Activated CD4-positive, alpha-beta T cell treated with anti-CD3 and anti-CD28 coated beads, Interleukin-2, amount 10 ng/mL, durations not matched to agents 7 days and 5 days (primary cell): ENCODE measurements at regions not wholly inside any gene's neighbourhood (a gene's known extent, or its start where the extent isn't known, plus 50 kb on each side); places are given as distances from the start of the nearest gene placed in this dataset.

Source experiments
- CTCF ChIA-PET: fragments of 350-600 bp; sonication (Branson Sonifier 250); formaldehyde crosslinking; loops from one replicate; lab custom pipeline; 2021; ENCODE audit warnings: antibody characterized with exemption; lab: Charles Lee
- POLR2A ChIA-PET: fragments of 350-600 bp; sonication (Branson Sonifier 250); formaldehyde crosslinking; loops from one replicate; lab custom pipeline; 2021; ENCODE audit warnings: antibody characterized with exemption; lab: Charles Lee
- DNase-seq: peaks from one replicate; pipeline ENCODE4 v3.0.0-alpha.2; 2020
- H3K27ac Mint-ChIP-seq: one replicate; pipeline ENCODE4 v1.8.0; 2021; ENCODE audit warnings: mild to moderate bottlenecking, moderate library complexity, mixed read lengths
- H3K27me3 Mint-ChIP-seq: one replicate; pipeline ENCODE4 v1.8.0; 2021; ENCODE audit warnings: mixed read lengths
- H3K36me3 Mint-ChIP-seq: one replicate; pipeline ENCODE4 v1.8.0; 2021; ENCODE audit warnings: low read depth, mixed read lengths
- H3K4me1 Mint-ChIP-seq: one replicate; pipeline ENCODE4 v1.8.0; 2021; ENCODE audit warnings: mixed read lengths
- H3K4me3 Mint-ChIP-seq: one replicate; pipeline ENCODE4 v1.8.0; 2021; ENCODE audit warnings: mild to moderate bottlenecking, moderate library complexity, mixed read lengths
- H3K9me3 Mint-ChIP-seq: one replicate; pipeline ENCODE4 v1.8.0; 2021; ENCODE audit warnings: mixed read lengths

DNA sequence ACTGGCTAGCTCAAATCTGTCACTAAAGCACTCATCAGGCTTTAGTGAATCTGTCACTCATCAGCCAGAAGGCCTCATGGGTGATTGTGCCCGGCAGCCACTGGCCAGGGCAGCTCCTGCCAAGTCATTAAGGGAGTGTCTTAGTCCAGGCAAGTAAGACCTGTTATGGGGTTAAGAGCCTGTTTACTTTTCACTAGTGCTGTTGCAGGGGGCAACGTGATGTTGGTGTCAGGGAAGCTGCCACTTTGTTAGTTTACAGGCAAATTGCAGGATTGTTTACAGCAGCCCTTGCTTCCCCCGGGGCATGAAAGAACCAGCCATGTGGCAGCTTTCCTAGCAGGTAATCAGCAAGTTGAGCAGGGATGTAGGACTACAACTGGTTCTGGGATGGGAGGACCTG, 155.6 kb upstream of the NCAM1 start:
- no peaks in the 10 kb centered on the region for H3K4me1 Mint-ChIP-seq
- POLR2A ChIA-PET: no interaction called here
- H3K27me3 Mint-ChIP-seq: no peaks in the 10 kb centered on the region
- H3K36me3 Mint-ChIP-seq: no peaks in the 10 kb centered on the region
- H3K9me3 Mint-ChIP-seq: no peaks in the 10 kb centered on the region
- no peak overlapping the region for H3K4me3 Mint-ChIP-seq
- no peak overlapping the region for H3K27ac Mint-ChIP-seq
- no peak for DNase-seq
- CTCF ChIA-PET: no interaction called here

DNA sequence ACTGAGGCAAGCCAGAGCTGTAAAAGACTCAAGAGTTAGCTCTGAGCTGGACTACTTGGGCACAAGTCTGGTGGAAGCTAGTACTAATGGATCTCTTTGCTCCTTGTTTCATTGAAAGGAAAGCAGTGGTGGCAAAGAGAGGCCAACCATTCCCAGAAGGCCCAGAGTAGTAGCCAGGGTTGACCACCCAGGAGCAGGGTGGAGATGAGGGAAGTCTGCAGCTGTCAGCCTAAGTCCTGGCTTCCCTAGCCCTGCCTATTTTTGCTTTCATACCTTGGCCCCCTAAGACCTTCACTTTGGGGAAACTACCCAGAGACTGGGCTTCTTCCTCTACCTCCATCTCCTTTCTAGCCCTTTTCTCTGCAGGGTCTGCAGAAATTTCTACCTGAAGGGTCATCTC, 155.0 kb upstream of the NCAM1 start:
- no peaks in the 10 kb centered on the region for H3K4me1 Mint-ChIP-seq
- H3K9me3 Mint-ChIP-seq: no peaks in the 10 kb centered on the region
- H3K36me3 Mint-ChIP-seq: no peaks in the 10 kb centered on the region
- H3K27ac Mint-ChIP-seq: no peak overlapping the region
- POLR2A ChIA-PET: no interaction called here
- DNase-seq: no peak
- H3K27me3 Mint-ChIP-seq: no peaks in the 10 kb centered on the region
- H3K4me3 Mint-ChIP-seq: no peak overlapping the region
- CTCF ChIA-PET: no interaction called here

DNA sequence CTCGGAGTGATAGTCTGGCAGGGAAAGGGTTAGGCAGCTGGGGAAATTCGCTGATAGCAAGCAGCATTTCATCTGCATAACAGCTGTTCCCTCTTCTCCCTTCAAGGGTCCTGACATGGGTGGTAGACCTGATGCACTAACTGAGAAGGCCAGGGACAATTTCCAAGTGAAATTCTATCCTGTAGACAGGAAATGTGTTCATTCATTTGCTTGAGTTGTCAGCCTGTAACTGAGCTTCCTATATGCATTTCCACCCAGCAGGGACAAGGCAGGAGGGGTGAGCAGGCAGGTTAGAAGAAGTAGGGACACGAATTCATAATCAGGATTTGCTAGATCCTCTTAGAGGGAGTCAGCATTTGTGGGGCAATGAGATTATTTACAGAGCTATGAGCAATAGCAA, 154.3 kb upstream of the NCAM1 start:
- ChIA-PET CTCF (interaction anchor here (1.1 kb wide), 1 partner anchor 11 kb away, joined by 3 read pairs; no protein-coding TSS in a partner anchor), POLR2A (no interaction called here)
- Mint-ChIP-seq H3K27me3 (no peaks in the 10 kb centered on the region), H3K4me3 (no peak overlapping the region), H3K27ac (no peak overlapping the region), H3K4me1 (no peaks in the 10 kb centered on the region), H3K9me3 (no peaks in the 10 kb centered on the region), H3K36me3 (no peaks in the 10 kb centered on the region)
- no peak for DNase-seq

DNA sequence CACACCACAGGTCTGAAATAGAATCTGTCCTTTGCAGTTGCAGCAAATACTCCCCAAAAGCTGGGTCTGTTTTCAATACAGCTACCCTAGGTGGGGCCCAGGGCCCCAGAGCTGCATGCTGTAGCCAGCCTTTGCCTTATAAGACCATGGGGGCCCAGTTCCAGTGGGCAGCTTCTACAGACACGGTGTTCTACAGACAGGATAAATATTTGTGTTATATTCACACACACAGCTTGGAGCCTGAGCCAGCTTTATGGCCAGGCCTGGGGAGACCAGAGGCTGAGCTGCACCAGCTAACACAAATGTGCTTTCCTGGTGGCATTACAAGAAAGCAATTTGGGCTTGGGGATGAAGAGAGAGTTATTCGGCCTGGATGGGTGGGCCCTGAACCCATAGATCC, 151.8 kb upstream of the NCAM1 start:
- Mint-ChIP-seq H3K27ac (no peak overlapping the region), H3K27me3 (no peaks in the 10 kb centered on the region), H3K9me3 (no peaks in the 10 kb centered on the region), H3K4me1 (no peaks in the 10 kb centered on the region), H3K4me3 (no peak overlapping the region), H3K36me3 (no peaks in the 10 kb centered on the region)
- ChIA-PET CTCF (no interaction called here), POLR2A (no interaction called here)
- no peak for DNase-seq

DNA sequence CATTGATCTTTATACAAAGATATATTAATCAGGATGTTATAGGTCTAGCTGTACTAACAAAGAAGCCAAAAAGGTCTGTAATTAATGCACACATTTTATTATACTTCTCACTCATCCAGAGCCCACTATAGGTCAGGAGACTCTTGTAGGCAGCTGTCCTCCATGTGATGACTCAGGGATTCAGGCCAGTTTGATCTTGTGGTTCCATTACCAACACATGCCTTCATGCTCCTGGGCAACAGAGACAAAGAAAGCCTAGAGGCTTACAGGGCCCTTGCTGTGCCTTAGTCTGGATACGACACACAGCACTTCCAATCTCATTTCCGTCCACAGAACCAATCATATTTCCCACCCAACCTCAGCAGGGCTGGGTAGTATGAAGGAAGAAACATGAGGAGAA, 150.3 kb upstream of the NCAM1 start:
- CTCF ChIA-PET: no interaction called here
- H3K4me3 Mint-ChIP-seq: no peak overlapping the region
- POLR2A ChIA-PET: interaction anchor here (0.5 kb wide), 1 partner anchor 26 kb away, joined by 3 read pairs; no protein-coding TSS in a partner anchor
- no peaks in the 10 kb centered on the region for H3K27me3 Mint-ChIP-seq
- H3K9me3 Mint-ChIP-seq: no peaks in the 10 kb centered on the region
- H3K27ac Mint-ChIP-seq: no peak overlapping the region
- H3K4me1 Mint-ChIP-seq: no peaks in the 10 kb centered on the region
- DNase-seq: no peak
- H3K36me3 Mint-ChIP-seq: no peaks in the 10 kb centered on the region

DNA sequence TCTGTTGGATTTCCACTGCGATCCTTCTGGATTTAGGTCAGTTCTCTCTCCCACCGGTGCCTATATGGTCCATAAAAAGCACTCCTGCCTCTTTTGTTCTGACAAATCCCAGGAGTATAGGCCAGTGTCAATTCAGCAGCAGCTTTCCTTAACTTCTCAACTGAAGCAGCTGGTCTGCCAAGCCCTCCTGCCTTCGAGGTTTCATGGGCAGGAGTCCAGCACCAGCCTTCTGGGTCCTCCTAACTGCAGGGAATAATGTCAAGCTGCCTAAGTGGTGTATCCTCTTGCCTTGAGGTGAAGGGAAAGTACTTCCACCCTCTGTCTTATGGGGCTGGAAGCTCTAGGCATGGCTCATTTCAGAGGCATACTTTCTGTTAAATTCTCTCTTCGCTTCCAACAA, 149.4 kb upstream of the NCAM1 start:
- DNase-seq: no peak
- Mint-ChIP-seq H3K27me3 (peaks cover 2% of the 10 kb centered on the region), H3K27ac (no peak overlapping the region), H3K36me3 (no peaks in the 10 kb centered on the region), H3K4me3 (no peak overlapping the region), H3K9me3 (no peaks in the 10 kb centered on the region), H3K4me1 (no peaks in the 10 kb centered on the region)
- CTCF ChIA-PET: no interaction called here
- POLR2A ChIA-PET: no interaction called here

DNA sequence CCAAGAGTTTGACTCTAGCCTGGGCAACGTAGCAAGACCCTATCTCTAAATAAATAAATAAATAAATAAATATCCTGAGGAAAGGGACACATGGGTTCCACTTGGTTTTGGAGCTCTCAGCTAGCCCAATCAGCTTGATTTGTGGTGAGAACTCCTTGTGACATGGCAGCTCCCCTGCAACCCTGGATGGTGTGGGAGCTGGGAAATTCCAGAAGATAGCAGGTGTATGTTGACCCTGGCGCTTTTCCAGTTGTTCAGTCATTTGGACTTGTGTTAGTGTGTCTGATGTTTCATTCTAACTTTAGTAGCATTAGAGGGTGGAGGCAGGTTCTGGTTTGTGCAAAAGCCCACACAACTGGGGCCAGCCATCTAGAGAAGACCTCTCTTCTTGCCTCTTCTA, 148.5 kb upstream of the NCAM1 start:
- CTCF ChIA-PET: no interaction called here
- no peak overlapping the region for H3K27ac Mint-ChIP-seq
- H3K27me3 Mint-ChIP-seq: peaks cover 2% of the 10 kb centered on the region
- no peaks in the 10 kb centered on the region for H3K9me3 Mint-ChIP-seq
- POLR2A ChIA-PET: no interaction called here
- no peak for DNase-seq
- no peaks in the 10 kb centered on the region for H3K4me1 Mint-ChIP-seq
- no peaks in the 10 kb centered on the region for H3K36me3 Mint-ChIP-seq
- no peak overlapping the region for H3K4me3 Mint-ChIP-seq

DNA sequence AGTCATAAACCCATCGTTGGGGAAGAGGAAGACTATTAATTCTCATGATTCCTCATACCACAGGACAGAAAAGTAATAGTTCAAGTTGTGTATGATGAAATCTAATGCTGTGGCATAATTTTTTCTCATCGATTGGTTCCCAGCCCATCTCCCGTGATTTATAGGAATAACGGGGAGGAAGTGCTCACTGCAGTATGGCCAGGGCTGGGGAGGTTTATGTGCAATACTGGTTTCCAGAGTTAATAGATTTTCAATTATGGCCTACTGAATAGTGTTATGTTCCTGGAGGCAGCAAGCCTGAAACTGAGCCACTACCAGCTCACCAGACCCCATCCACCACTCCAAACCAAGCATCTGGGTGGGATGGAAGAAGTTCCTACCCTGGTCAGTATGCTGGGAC, 147.1 kb upstream of the NCAM1 start:
- no peaks in the 10 kb centered on the region for H3K4me1 Mint-ChIP-seq
- ChIA-PET CTCF (no interaction called here), POLR2A (no interaction called here)
- H3K9me3 Mint-ChIP-seq: no peaks in the 10 kb centered on the region
- H3K27ac Mint-ChIP-seq: no peak overlapping the region
- DNase-seq: no peak
- no peak overlapping the region for H3K4me3 Mint-ChIP-seq
- H3K36me3 Mint-ChIP-seq: no peaks in the 10 kb centered on the region
- H3K27me3 Mint-ChIP-seq: peaks cover 2% of the 10 kb centered on the region

DNA sequence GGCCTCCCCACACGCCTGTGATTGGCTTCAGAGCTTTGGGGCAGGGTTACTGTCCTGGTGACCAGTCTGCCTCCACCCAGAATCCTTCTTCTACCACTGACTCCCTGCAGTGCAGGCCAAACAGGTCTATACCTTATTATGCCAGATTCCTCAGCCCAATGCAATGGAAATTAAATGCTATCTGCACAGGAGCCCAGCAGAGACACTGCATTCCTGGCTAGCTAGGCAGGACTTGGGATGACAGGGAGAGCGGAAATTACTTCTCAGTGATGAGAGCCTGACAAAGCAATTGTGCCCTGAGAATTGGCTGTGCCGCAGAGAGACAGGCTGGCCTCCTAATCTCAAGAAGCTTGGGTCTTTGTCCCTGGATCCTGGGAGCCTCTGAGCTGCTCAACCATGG, 143.8 kb upstream of the NCAM1 start:
- no peak for DNase-seq
- ChIA-PET POLR2A (no interaction called here), CTCF (interaction anchor here (0.6 kb wide), 1 partner anchor 131 kb away, joined by 3 read pairs; no protein-coding TSS in a partner anchor)
- Mint-ChIP-seq H3K27me3 (peaks cover 2% of the 10 kb centered on the region), H3K4me1 (no peaks in the 10 kb centered on the region), H3K9me3 (no peaks in the 10 kb centered on the region), H3K27ac (no peak overlapping the region), H3K36me3 (no peaks in the 10 kb centered on the region), H3K4me3 (no peak overlapping the region)

DNA sequence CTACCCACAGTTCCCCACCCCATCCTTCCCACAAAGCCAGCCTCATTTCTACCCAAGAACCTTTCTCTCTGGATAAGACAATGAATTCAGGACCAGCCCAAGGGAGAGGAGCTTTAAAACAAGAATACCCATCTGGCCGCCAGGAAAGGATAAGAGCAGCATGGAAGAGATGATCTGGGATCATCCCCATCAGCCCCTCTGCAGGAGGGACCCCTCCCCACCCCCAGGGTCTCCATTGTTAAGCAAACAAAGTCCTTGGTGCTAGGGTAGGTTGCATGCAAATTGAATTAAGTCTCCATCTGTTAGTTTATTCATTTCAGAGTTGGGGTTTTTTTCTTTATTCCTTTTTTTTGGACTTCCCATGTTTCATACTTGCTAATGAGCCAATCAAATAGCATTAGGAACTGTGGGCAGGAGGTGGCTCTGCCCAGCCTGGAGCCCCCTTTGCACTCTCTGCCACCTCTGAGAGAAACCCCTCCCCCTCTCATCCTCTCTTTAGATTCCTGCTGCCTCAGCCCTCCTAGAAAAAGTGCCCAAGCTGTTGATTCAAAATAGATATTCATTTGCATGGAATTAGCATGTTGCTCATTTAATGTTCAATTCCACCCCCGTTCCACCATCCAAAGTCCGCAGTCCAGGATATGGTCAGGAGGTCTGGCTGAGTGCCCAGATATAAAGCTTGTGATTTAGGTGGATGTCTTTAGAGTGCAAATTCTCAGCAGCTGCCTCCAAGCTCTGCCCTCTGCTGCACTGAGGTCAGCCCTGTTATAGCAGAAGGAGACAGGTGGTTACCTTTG, 138.5 kb upstream of the NCAM1 start:
- POLR2A ChIA-PET: no interaction called here
- CTCF ChIA-PET: no interaction called here
- DNase-seq: no peak
- Mint-ChIP-seq H3K27ac (no peak overlapping the region), H3K4me3 (no peak overlapping the region), H3K4me1 (no peaks in the 10 kb centered on the region), H3K27me3 (no peaks in the 10 kb centered on the region), H3K9me3 (no peaks in the 10 kb centered on the region), H3K36me3 (no peaks in the 10 kb centered on the region)

DNA sequence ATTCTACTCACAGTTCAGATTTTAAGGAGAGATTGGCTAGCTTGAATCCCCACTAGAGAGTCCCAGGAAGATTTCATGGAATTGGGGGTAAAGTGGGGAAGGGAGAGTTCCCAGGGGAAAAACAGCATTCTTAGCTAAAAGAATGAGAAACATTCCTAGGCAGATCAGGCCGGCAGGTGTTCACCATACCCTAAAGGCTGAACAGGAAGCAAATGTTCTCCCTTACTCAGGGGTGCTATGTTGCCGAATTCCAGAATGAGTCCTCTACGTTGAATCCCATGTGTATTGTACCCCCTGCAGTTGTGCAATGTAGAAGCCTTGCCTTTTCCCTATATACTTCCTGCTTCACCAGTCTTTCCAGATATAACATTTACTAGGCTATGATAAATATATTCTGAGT, 135.2 kb upstream of the NCAM1 start:
- H3K4me3 Mint-ChIP-seq: no peak overlapping the region
- H3K4me1 Mint-ChIP-seq: no peaks in the 10 kb centered on the region
- no peaks in the 10 kb centered on the region for H3K9me3 Mint-ChIP-seq
- no peaks in the 10 kb centered on the region for H3K27me3 Mint-ChIP-seq
- ChIA-PET CTCF (no interaction called here), POLR2A (no interaction called here)
- no peaks in the 10 kb centered on the region for H3K36me3 Mint-ChIP-seq
- no peak overlapping the region for H3K27ac Mint-ChIP-seq
- DNase-seq: no peak

DNA sequence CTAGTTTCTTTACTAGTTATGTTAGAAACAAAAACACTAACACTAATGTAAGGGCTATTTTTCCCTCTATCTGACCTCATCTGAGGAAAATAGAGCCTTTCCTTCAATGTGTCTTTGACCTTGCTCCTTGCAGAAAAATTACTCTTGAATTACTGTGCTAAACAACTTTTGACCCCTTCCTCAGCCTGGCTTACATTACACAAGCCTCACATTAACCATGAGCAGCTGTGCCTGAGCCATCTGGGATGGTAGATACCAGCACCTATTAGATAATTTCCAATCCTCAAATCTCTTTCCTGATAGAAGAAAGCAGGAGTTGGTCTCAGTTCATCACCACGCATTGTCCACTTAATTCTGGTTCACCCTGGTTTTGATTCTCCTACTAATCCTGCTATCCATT, 134.4 kb upstream of the NCAM1 start:
- Mint-ChIP-seq H3K36me3 (no peaks in the 10 kb centered on the region), H3K27ac (no peak overlapping the region), H3K9me3 (no peaks in the 10 kb centered on the region), H3K4me3 (no peak overlapping the region), H3K4me1 (no peaks in the 10 kb centered on the region), H3K27me3 (no peaks in the 10 kb centered on the region)
- DNase-seq: no peak
- POLR2A ChIA-PET: no interaction called here
- CTCF ChIA-PET: no interaction called here

DNA sequence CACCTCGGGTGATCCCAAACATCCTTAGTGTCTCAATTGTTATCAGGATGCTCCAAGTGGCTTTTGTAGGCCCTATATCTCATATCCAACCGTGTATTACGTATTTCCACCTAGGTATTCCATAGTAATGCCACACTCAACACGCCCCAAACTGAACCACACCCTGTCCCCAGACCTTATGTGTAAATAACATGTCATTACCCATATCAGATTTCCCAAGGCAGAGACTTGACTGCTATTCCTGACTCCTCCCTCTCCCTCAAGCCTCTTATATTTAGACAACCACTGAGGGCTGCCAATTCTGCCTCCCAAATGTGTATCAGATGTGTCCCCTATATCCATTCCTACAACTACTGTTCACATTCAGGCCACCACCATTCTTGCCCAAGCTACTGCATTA, 132.8 kb upstream of the NCAM1 start:
- Mint-ChIP-seq H3K27ac (no peak overlapping the region), H3K4me3 (no peak overlapping the region), H3K36me3 (no peaks in the 10 kb centered on the region), H3K9me3 (no peaks in the 10 kb centered on the region), H3K27me3 (no peaks in the 10 kb centered on the region), H3K4me1 (no peaks in the 10 kb centered on the region)
- ChIA-PET CTCF (no interaction called here), POLR2A (no interaction called here)
- no peak for DNase-seq
